A549 (cell line): ENCODE measurements at regions not wholly inside any gene's neighbourhood (a gene's known extent, or its start where the extent isn't known, plus 50 kb on each side); places are given as distances from the start of the nearest gene placed in this dataset.

Source experiments
- CTCF ChIP-seq: fragments of >200 bp; sonication (Bioruptor Twin); formaldehyde crosslinking; IDR thresholded peaks from 3 replicates; pipeline ENCODE4 v1.5.1; 2016
- E2F6 ChIP-seq: IDR thresholded peaks from 2 replicates; pipeline ENCODE4 v1.6.1; 2012; ENCODE audit warnings: low read depth, borderline replicate concordance
- EP300 ChIP-seq, 2 experiments: fragments of >200 bp; sonication (Bioruptor Twin); formaldehyde crosslinking; IDR thresholded peaks; 2 replicates in 1 of 2; 3 replicates in 1 of 2; pipeline ENCODE4 v1.6.1; 2016 to 2017
- HOXB13 ChIP-seq: fragments of 250-450 bp; sonication (Bioruptor Pico); IDR thresholded peaks from 2 replicates; pipeline ENCODE4 v1.5.0; 2020; ENCODE audit warnings: low read depth, mild to moderate bottlenecking, moderate library complexity
- HOXB5 ChIP-seq: fragments of 250-450 bp; sonication (Bioruptor Pico); IDR thresholded peaks from 2 replicates; pipeline ENCODE4 v1.5.0; 2020; ENCODE audit warnings: mild to moderate bottlenecking, moderate library complexity
- MAZ ChIP-seq: fragments of 150-350 bp; IDR thresholded peaks from 2 replicates; pipeline ENCODE4 v1.6.1; 2014; ENCODE audit warnings: antibody characterized with exemption, low read depth, low read length, borderline replicate concordance
- MYC ChIP-seq: IDR thresholded peaks from 2 replicates; pipeline ENCODE4 v1.6.1; 2012; ENCODE audit warnings: mild to moderate bottlenecking, inconsistent platforms, low read length, improper control_type of control experiment, borderline replicate concordance
- NR3C1 ChIP-seq: fragments of >200 bp; sonication (Bioruptor Twin); formaldehyde crosslinking; IDR thresholded peaks from 3 replicates; pipeline ENCODE4 v1.6.1; 2017
- POLR2A ChIP-seq: IDR thresholded peaks from 2 replicates; pipeline ENCODE4 v1.6.1; 2012; ENCODE audit warnings: mild to moderate bottlenecking, low read length
- REST ChIP-seq: fragments of 200-600 bp; sonication (generic); IDR thresholded peaks from 2 replicates; pipeline ENCODE4 v1.6.1; 2016; ENCODE audit warnings: antibody characterized with exemption, mild to moderate bottlenecking, moderate library complexity
- TP53 ChIP-seq: fragments of 250-450 bp; sonication (Bioruptor Pico); IDR thresholded peaks from 2 replicates; pipeline ENCODE4 v1.5.0; 2021; ENCODE audit warnings: mild to moderate bottlenecking, moderate library complexity
- USF2 ChIP-seq: fragments of 450-650 bp; IDR thresholded peaks from 2 replicates; pipeline ENCODE4 v1.6.1; 2014; ENCODE audit warnings: antibody characterized with exemption

GRCh38 chr5:17992291-17992690, 358.0 kb downstream of the TAF11L14 start:
- no peak for TF ChIP-seq CTCF
- TF ChIP-seq MYC: no peak
- TF ChIP-seq NR3C1: no peak
- no peak for TF ChIP-seq POLR2A
- TF ChIP-seq HOXB5: no peak
- TF ChIP-seq EP300 (IDR thresholded peaks at IDR 0.05): no peak
- TF ChIP-seq USF2: no peak
- TF ChIP-seq REST: no peak
- no peak for TF ChIP-seq E2F6
- no peak for TF ChIP-seq MAZ
- no peak for TF ChIP-seq TP53 (CRISPR knock-in tag)
- no peak for TF ChIP-seq HOXB13 (CRISPR knock-in tag)
